Upper lobe of right lung (tissue), 1 donor: ENCODE measurements at regions not wholly inside any gene's neighbourhood (a gene's known extent, or its start where the extent isn't known, plus 50 kb on each side); places are given as distances from the start of the nearest gene placed in this dataset.

ENCODE experiments used
- ATAC-seq: fragments of 200-7000 bp; cut with Tn5 transposase; one replicate; pipeline ENCODE4 v1.9.1; 2020; ENCODE audit warnings: mild to moderate bottlenecking, moderate library complexity
- DNase-seq: peaks from one replicate; pipeline ENCODE4 v3.0.0-alpha.2; 2020
- H3K27ac ChIP-seq: fragments of 200-600 bp; one replicate; pipeline ENCODE4 v1.8.0; 2022
- H3K27me3 ChIP-seq: fragments of 200-600 bp; one replicate; pipeline ENCODE4 v1.8.0; 2022; ENCODE audit warnings: mild to moderate bottlenecking
- H3K36me3 ChIP-seq: fragments of 200-600 bp; one replicate; pipeline ENCODE4 v1.8.0; 2022
- H3K4me1 ChIP-seq: fragments of 200-600 bp; one replicate; pipeline ENCODE4 v1.8.0; 2022
- H3K4me3 ChIP-seq: fragments of 200-600 bp; one replicate; pipeline ENCODE4 v1.8.0; 2022; ENCODE audit warnings: mild to moderate bottlenecking
- H3K9me3 ChIP-seq: fragments of 200-600 bp; one replicate; pipeline ENCODE4 v1.8.0; 2022
- intact Hi-C: fragments of 100-400 bp; cut with DNase I; formaldehyde crosslinking; loops from one replicate; pipeline ENCODE4 v1.11.0; 2022
- TF ChIP-seq, protein P1 (sequence below): fragments of 200-600 bp; IDR thresholded peaks from one replicate; pipeline ENCODE4 v1.8.0; 2022; ENCODE audit warnings: antibody characterized with exemption
- donor health status: DM: no; HTN: yes; CAD: no; lungs with severe emphysema.

DNA sequence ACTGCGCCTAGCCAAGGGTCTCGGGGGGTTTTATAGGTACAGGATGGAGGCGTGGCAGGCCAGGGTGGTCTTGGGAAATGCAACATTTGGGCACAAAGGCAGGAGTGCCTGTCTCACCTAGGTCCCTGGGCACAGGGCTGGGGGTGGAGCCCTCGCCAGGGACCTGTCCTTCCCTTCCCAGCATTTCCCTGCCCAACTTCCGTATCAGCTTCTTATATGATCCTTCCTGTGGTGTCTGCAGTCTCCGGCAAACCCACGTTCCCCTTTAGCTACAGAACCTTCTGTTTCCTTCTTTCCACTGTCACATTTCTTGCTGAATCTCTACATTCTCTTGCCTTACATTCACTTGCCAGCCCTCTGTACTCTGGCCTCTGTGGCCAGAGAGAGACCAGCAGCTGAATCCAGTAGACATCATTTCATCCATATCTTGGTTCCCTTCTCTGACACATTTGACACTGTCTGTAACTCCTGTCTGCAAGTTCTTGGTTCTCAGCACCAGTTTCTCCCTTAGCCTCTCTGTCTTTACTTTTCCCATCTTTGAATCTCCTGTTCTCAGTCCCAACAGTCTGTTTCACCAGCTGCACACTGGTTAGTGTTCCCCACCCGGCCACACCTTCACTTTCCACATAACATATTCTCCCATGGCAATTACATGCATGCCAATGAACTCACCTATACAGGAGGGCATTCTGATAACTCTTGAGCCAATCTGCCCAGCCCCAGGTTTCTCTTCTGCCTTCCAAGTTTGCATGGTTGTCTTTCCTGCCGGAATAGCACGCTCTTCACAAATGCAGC, 134.7 kb upstream of the ZNF608 start:
- TF ChIP-seq, protein P1, sequence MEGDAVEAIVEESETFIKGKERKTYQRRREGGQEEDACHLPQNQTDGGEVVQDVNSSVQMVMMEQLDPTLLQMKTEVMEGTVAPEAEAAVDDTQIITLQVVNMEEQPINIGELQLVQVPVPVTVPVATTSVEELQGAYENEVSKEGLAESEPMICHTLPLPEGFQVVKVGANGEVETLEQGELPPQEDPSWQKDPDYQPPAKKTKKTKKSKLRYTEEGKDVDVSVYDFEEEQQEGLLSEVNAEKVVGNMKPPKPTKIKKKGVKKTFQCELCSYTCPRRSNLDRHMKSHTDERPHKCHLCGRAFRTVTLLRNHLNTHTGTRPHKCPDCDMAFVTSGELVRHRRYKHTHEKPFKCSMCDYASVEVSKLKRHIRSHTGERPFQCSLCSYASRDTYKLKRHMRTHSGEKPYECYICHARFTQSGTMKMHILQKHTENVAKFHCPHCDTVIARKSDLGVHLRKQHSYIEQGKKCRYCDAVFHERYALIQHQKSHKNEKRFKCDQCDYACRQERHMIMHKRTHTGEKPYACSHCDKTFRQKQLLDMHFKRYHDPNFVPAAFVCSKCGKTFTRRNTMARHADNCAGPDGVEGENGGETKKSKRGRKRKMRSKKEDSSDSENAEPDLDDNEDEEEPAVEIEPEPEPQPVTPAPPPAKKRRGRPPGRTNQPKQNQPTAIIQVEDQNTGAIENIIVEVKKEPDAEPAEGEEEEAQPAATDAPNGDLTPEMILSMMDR = no peak
- Histone ChIP-seq H3K36me3 (no peaks in the 10 kb centered on the region), H3K4me3 (no peak overlapping the region), H3K9me3 (no peaks in the 10 kb centered on the region), H3K27ac (no peak overlapping the region), H3K27me3 (no peaks in the 10 kb centered on the region), H3K4me1 (no peaks in the 10 kb centered on the region)
- intact Hi-C loops = no loop called here
- ATAC-seq (peak; percentile 63), DNase-seq (no peak)

DNA sequence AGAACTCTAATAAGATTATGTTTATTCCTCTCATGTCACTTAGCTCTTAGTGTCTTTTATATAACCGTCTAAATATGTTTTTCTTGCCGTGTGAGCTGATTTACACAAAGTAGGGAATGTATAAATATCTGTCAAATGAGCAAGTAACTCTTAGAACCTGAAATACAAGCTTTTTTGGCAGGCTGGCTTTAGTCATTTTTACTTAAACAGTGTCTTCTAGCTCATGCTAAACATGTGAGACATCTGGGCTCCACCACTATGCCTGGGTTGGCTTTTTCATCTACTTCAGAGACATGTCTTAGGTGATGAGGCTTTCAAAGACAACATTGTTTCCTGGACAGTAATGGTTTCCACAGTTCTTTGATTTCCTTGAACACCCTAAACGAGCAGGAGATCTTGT, 137.2 kb upstream of the ZNF608 start:
- Histone ChIP-seq H3K27ac (no peak overlapping the region), H3K4me1 (peaks cover 8% of the 10 kb centered on the region), H3K27me3 (no peaks in the 10 kb centered on the region), H3K36me3 (no peaks in the 10 kb centered on the region), H3K4me3 (no peak overlapping the region), H3K9me3 (no peaks in the 10 kb centered on the region)
- intact Hi-C loops = no loop called here
- DNase-seq = no peak
- TF ChIP-seq, protein P1 = no peak
- ATAC-seq = no peak

DNA sequence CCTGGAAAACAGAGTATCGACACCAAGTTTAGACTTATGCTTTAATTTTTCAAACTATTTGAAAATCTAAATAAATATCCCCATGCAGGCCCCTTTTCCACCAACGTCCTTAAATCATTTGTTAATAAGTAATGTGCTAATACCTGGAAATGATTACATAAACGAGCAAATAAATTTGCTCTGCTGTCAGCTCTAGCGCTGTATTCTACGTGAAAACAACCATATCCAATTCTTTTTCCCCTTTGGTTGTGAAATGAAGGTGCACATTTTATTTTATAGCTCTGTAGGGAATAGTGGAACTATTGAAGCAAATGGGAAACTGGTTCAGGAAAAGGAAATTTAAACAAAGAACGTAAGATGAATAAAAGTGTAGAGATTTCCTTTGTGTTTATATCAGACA, 137.7 kb upstream of the ZNF608 start:
- no peak for DNase-seq
- H3K4me3 ChIP-seq = no peak overlapping the region
- intact Hi-C loops = no loop called here
- TF ChIP-seq, protein P1 = no peak
- H3K36me3 ChIP-seq = no peaks in the 10 kb centered on the region
- no peaks in the 10 kb centered on the region for H3K9me3 ChIP-seq
- no peaks in the 10 kb centered on the region for H3K27me3 ChIP-seq
- ATAC-seq = no peak
- H3K27ac ChIP-seq = no peak overlapping the region
- H3K4me1 ChIP-seq = peaks cover 12% of the 10 kb centered on the region

DNA sequence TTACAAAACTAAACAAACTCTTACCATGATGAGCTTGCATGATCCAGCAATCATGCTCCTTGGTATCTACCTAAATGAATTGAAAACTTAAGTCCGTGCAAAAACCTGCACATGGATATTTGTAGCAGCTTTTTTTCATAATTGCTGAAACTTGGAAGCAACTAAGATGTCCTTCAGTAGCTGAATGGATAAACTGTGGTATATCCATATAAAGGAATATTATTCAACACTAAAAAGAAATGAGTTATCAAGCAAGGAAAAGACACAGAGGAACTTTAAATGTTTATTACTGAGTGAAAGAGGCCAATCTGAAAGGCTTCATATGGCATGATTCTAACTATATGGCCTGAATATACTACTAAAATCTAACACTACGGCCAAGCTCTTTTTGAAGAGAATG, 139.1 kb upstream of the ZNF608 start:
- H3K27ac ChIP-seq = no peak overlapping the region
- H3K9me3 ChIP-seq = no peaks in the 10 kb centered on the region
- H3K36me3 ChIP-seq = no peaks in the 10 kb centered on the region
- no peak overlapping the region for H3K4me3 ChIP-seq
- intact Hi-C loops = no loop called here
- DNase-seq (no peak), ATAC-seq (no peak)
- TF ChIP-seq, protein P1 = no peak
- peaks cover 14% of the 10 kb centered on the region for H3K4me1 ChIP-seq
- H3K27me3 ChIP-seq = no peaks in the 10 kb centered on the region

DNA sequence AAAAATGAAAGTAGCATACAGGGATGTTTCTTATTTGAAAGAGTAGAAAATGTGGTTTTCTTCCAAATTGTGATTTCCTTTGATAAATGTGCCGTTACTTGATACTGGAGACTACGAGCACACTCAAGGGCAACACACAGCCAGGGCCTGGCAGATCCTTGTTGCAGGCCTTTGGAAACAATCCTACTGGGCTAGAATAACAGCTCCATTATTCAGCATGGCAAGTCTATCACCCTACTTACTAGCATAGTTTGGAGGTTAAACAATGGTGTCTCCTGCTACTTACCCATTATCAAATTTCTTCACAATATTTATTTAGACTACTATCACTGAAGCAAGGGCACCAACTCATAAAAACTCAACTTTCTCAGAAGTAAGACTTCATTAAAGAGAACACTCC, 140.8 kb upstream of the ZNF608 start:
- H3K36me3 ChIP-seq = no peaks in the 10 kb centered on the region
- DNase-seq (no peak), ATAC-seq (no peak)
- no peak overlapping the region for H3K27ac ChIP-seq
- TF ChIP-seq, protein P1 = no peak
- H3K4me3 ChIP-seq = no peak overlapping the region
- no peaks in the 10 kb centered on the region for H3K9me3 ChIP-seq
- H3K27me3 ChIP-seq = no peaks in the 10 kb centered on the region
- peaks cover 14% of the 10 kb centered on the region for H3K4me1 ChIP-seq
- intact Hi-C loops = no loop called here
